ENCODE measurements at regions not wholly inside any gene's neighbourhood (a gene's known extent, or its start where the extent isn't known, plus 50 kb on each side); places are given as distances from the start of the nearest gene placed in this dataset.

DNA sequence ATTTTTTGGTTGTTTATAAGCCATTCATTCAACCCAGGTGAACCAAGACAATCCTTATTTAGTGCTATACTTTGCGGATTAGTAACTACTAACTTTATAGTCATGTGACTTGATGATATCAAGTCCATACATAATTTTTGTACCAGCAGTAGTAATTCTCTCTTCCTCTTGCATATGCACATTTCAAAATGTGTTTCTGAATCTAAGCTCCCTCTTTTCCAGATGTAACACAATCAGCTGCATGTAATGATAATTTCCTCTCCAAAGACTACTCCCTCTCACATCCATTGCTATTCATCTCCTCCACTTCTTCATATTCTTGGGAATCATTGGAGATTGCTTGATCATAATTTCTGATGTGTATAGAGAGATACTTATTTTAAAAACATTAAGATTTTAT is 510.1 kb upstream of the CDH18 start:
- TF ChIP-seq EZH2 (IDR thresholded peaks at IDR 0.05; ENCODE audit: insufficient read depth, poor library complexity, severe bottlenecking): no peak
- TF ChIP-seq EZH2phosphoT487 (IDR thresholded peaks at IDR 0.05; ENCODE audit: insufficient read depth, low read depth): no peak
